ENCODE measurements at regions not wholly inside any gene's neighbourhood (a gene's known extent, or its start where the extent isn't known, plus 50 kb on each side); places are given as distances from the start of the nearest gene placed in this dataset.

GRCh38 chr6:85252085-85252484 lies 197.8 kb upstream of the NT5E start:
- TF ChIP-seq SIN3A (IDR thresholded peaks at IDR 0.05; ENCODE audit: borderline replicate concordance, insufficient read depth, low read depth, low read length) = no peak
- TF ChIP-seq CTCF (IDR thresholded peaks at IDR 0.05) = no peak
- TF ChIP-seq POLR2AphosphoS5 (IDR thresholded peaks at IDR 0.05; ENCODE audit: low read depth, low read length) = no peak
